GM18907 (cell line): ENCODE measurements at regions not wholly inside any gene's neighbourhood (a gene's known extent, or its start where the extent isn't known, plus 50 kb on each side); places are given as distances from the start of the nearest gene placed in this dataset.

Source experiments
- ATAC-seq: cut with Tn5 transposase; IDR thresholded peaks from one replicate; pipeline ENCODE4 v1.9.1; 2021; ENCODE audit warnings: mild to moderate bottlenecking, moderate library complexity; ENCODE audit not compliant: unreplicated experiment

- ATAC-seq, result no peak
These were observed 279.3 kb downstream of the BMP7 start for GRCh38 chr20:56986931-56987720.

GRCh38 chr20:56987986-56988385 is 278.5 kb downstream of the BMP7 start:
- no peak for ATAC-seq

GRCh38 chr20:56988446-56988845 is 278.0 kb downstream of the BMP7 start:
- no peak for ATAC-seq

- no peak for ATAC-seq
These were observed 276.9 kb downstream of the BMP7 start for GRCh38 chr20:56989516-56989915.

- ATAC-seq, result no peak
These were observed 273.4 kb downstream of the BMP7 start for GRCh38 chr20:56993020-56993559.

GRCh38 chr20:56994006-56994405 is 272.4 kb downstream of the BMP7 start:
- no peak for ATAC-seq

- no peak for ATAC-seq
These were observed 271.3 kb downstream of the BMP7 start for GRCh38 chr20:56995149-56995548.

- ATAC-seq, result no peak
These were observed 270.8 kb downstream of the BMP7 start for GRCh38 chr20:56995635-56996075.

GRCh38 chr20:56996533-56996932 is 269.9 kb downstream of the BMP7 start:
- ATAC-seq, result no peak

GRCh38 chr20:56998438-56998837 is 268.0 kb downstream of the BMP7 start:
- ATAC-seq, result no peak

GRCh38 chr20:57000441-57000968 is 265.9 kb downstream of the BMP7 start:
- ATAC-seq, result no peak

GRCh38 chr20:57001126-57001767 is 265.2 kb downstream of the BMP7 start:
- ATAC-seq, result no peak

GRCh38 chr20:57002066-57002570 is 264.3 kb downstream of the BMP7 start:
- ATAC-seq, result no peak

- ATAC-seq, result no peak
These were observed 263.4 kb downstream of the BMP7 start for GRCh38 chr20:57003012-57003411.

GRCh38 chr20:57004416-57004815 is 262.0 kb downstream of the BMP7 start:
- no peak for ATAC-seq

- no peak for ATAC-seq
These were observed 261.2 kb downstream of the BMP7 start for GRCh38 chr20:57004951-57005933.

- ATAC-seq, result no peak
These were observed 259.9 kb downstream of the BMP7 start for GRCh38 chr20:57006411-57007170.

GRCh38 chr20:57007171-57007540 is 259.3 kb downstream of the BMP7 start:
- ATAC-seq, result no peak

- ATAC-seq, result no peak
These were observed 258.2 kb downstream of the BMP7 start for GRCh38 chr20:57008217-57008616.

- no peak for ATAC-seq
These were observed 257.1 kb downstream of the BMP7 start for GRCh38 chr20:57009355-57009754.
